OCI-LY1 (cell line): ENCODE measurements at regions not wholly inside any gene's neighbourhood (a gene's known extent, or its start where the extent isn't known, plus 50 kb on each side); places are given as distances from the start of the nearest gene placed in this dataset.

Experiments used
- H2AFZ ChIP-seq: fragments of 200-600 bp; sonication (generic), shearing (Covaris generic); 2 replicates; pipeline ENCODE4 v1.6.0; 2014; ENCODE audit warnings: antibody characterized with exemption, mild to moderate bottlenecking, low read length
- H3F3A ChIP-seq: fragments of 200-600 bp; sonication (generic), shearing (Covaris generic); 2 replicates; pipeline ENCODE4 v1.6.0; 2014; ENCODE audit warnings: mild to moderate bottlenecking, antibody characterized with exemption, low read length, moderate library complexity; ENCODE audit not compliant: insufficient read depth
- H3K27ac ChIP-seq: fragments of 200-600 bp; sonication (generic); 2 replicates; pipeline ENCODE4 v1.5.1; 2014; ENCODE audit warnings: low read length, mixed run types, mild to moderate bottlenecking, low read depth; ENCODE audit not compliant: poor library complexity, severe bottlenecking
- H3K27me3 ChIP-seq: fragments of 200-600 bp; sonication (generic); 2 replicates; pipeline ENCODE4 v1.6.0; 2014; ENCODE audit warnings: antibody characterized with exemption, mild to moderate bottlenecking, low read length, moderate library complexity; ENCODE audit not compliant: insufficient read depth
- H3K36me3 ChIP-seq: fragments of 200-600 bp; sonication (generic); 2 replicates; pipeline ENCODE4 v1.6.1; 2014; ENCODE audit warnings: mild to moderate bottlenecking, antibody characterized with exemption, low read length, moderate library complexity, mixed read lengths; ENCODE audit not compliant: insufficient read depth
- H3K4me1 ChIP-seq: fragments of 200-600 bp; sonication (generic); 2 replicates; pipeline ENCODE4 v1.5.1; 2014; ENCODE audit warnings: mild to moderate bottlenecking, low read length, moderate library complexity; ENCODE audit not compliant: insufficient read depth, severe bottlenecking
- H3K4me2 ChIP-seq: fragments of 200-600 bp; sonication (generic), shearing (Covaris generic); 2 replicates; pipeline ENCODE4 v1.6.1; 2014; ENCODE audit warnings: low read length
- H3K4me3 ChIP-seq: fragments of 200-600 bp; sonication (generic); 2 replicates; pipeline ENCODE4 v1.5.1; 2014; ENCODE audit warnings: low read length, low read depth, mild to moderate bottlenecking, mixed read lengths; ENCODE audit not compliant: poor library complexity, severe bottlenecking
- H3K79me2 ChIP-seq: fragments of 200-600 bp; shearing (Covaris generic); 2 replicates; pipeline ENCODE4 v1.6.1; 2016; ENCODE audit warnings: mixed run types, low read length, mixed read lengths; ENCODE audit not compliant: insufficient read depth
- H3K9ac ChIP-seq: fragments of 200-600 bp; sonication (generic), shearing (Covaris generic); 2 replicates; pipeline ENCODE4 v1.6.1; 2014; ENCODE audit warnings: mild to moderate bottlenecking, low read length, mixed read lengths
- H3K9me2 ChIP-seq: fragments of 200-600 bp; sonication (generic), shearing (Covaris generic); 2 replicates; pipeline ENCODE4 v1.6.1; 2014; ENCODE audit warnings: low read depth, mild to moderate bottlenecking, low read length, mixed read lengths
- H3K9me3 ChIP-seq: fragments of 200-600 bp; shearing (Covaris generic); 2 replicates; pipeline ENCODE4 v1.6.1; 2014; ENCODE audit warnings: low read length, mixed read lengths
- H4K20me1 ChIP-seq: fragments of 200-600 bp; sonication (generic), shearing (Covaris generic); 2 replicates; pipeline ENCODE4 v1.6.0; 2016; ENCODE audit warnings: mild to moderate bottlenecking, low read length; ENCODE audit not compliant: insufficient read depth
- EZH2 ChIP-seq: fragments of 200-600 bp; sonication (generic), shearing (Covaris generic); IDR thresholded peaks from 2 replicates; pipeline ENCODE4 v1.8.0; 2017; ENCODE audit warnings: borderline replicate concordance, mixed run types, mild to moderate bottlenecking, antibody characterized with exemption, low read length, moderate library complexity, mixed read lengths
- TF ChIP-seq, protein P1 (sequence below): fragments of 200-600 bp; sonication (generic), shearing (Covaris generic); IDR thresholded peaks from 2 replicates; pipeline ENCODE4 v1.5.1; 2017; ENCODE audit warnings: mild to moderate bottlenecking, antibody characterized with exemption, low read length, moderate library complexity, mixed read lengths

GRCh38 chr6:111951497-111952085, 78.3 kb upstream of the FYN start:
- H2AFZ ChIP-seq: no peak overlapping the region
- no peaks in the 10 kb centered on the region for H3K79me2 ChIP-seq
- no peak overlapping the region for H3K9ac ChIP-seq
- H3K27me3 ChIP-seq: peaks cover 6% of the 10 kb centered on the region; the same call in 1 of the 2 replicates
- TF ChIP-seq, protein P1, sequence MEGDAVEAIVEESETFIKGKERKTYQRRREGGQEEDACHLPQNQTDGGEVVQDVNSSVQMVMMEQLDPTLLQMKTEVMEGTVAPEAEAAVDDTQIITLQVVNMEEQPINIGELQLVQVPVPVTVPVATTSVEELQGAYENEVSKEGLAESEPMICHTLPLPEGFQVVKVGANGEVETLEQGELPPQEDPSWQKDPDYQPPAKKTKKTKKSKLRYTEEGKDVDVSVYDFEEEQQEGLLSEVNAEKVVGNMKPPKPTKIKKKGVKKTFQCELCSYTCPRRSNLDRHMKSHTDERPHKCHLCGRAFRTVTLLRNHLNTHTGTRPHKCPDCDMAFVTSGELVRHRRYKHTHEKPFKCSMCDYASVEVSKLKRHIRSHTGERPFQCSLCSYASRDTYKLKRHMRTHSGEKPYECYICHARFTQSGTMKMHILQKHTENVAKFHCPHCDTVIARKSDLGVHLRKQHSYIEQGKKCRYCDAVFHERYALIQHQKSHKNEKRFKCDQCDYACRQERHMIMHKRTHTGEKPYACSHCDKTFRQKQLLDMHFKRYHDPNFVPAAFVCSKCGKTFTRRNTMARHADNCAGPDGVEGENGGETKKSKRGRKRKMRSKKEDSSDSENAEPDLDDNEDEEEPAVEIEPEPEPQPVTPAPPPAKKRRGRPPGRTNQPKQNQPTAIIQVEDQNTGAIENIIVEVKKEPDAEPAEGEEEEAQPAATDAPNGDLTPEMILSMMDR: no peak
- no peak for TF ChIP-seq EZH2
- H3F3A ChIP-seq: no peaks in the 10 kb centered on the region
- H3K27ac ChIP-seq: no peak overlapping the region
- no peak overlapping the region for H3K4me2 ChIP-seq
- no peaks in the 10 kb centered on the region for H3K9me2 ChIP-seq
- H3K9me3 ChIP-seq: no peaks in the 10 kb centered on the region
- no peaks in the 10 kb centered on the region for H3K4me1 ChIP-seq
- no peak overlapping the region for H3K4me3 ChIP-seq
- no peaks in the 10 kb centered on the region for H4K20me1 ChIP-seq
- H3K36me3 ChIP-seq: no peaks in the 10 kb centered on the region

DNA sequence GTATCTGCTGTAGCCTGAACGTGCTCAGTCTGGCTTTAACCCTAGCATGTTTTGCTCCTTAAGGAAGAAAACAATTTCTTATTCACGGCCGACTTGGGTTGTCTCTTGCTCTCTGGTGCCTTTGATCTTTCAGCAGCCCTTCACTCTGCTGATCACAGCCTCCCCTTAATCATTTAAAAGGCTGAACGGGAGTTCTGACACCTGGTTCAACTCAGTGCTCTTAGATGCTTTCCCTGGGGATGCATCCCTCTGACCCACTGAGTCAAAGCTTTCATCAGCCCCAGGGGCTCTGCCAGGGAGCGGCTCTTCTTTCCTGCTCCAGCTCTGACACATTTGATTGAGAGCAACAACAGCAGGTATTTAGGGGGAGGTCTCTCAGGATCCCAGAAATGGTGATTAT, 79.0 kb upstream of the FYN start:
- Histone ChIP-seq H3K9ac (no peak overlapping the region), H3K4me3 (no peak overlapping the region), H3K27me3 (peaks cover 6% of the 10 kb centered on the region; the same call in 1 of the 2 replicates), H3K9me2 (no peaks in the 10 kb centered on the region), H2AFZ (no peak overlapping the region), H3K9me3 (no peaks in the 10 kb centered on the region), H4K20me1 (no peaks in the 10 kb centered on the region), H3F3A (no peaks in the 10 kb centered on the region), H3K79me2 (no peaks in the 10 kb centered on the region), H3K27ac (no peak overlapping the region), H3K4me1 (no peaks in the 10 kb centered on the region), H3K4me2 (no peak overlapping the region), H3K36me3 (no peaks in the 10 kb centered on the region)
- TF ChIP-seq EZH2: no peak
- TF ChIP-seq, protein P1: no peak

DNA sequence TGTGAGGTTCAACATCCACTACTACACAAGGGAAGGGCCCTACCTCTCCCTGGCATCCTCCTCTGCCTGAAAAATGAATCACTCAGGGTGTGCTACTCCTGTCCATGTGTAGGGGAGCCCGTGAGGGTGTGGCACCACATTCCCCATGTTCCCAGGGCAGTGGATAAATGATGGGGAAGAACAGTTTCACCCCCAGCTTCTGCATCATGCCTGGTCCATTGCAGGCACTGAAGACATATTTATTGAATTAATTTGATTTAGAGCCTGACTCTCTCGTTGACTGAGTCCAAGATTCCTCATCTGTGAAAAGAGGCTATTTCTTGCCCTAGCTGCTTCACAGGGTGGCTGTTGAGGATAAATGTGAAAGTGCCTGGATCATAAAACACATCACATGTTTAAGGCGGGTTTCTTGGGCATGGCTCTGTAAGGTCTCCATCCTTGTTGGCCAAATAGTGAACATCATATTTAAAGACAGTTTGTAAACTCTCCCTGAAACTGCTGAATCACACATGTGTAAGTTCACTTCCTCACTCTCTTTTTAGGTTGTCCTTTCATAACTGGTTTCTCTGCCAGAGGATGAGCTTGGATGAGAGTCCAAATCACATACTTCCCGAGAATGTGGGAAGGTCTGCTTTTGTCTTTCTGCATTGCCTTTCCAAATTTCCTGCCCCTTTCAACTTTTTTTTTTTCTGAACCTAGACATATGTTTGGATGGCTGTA, 79.7 kb upstream of the FYN start:
- H3K9me3 ChIP-seq: no peaks in the 10 kb centered on the region
- H3K36me3 ChIP-seq: no peaks in the 10 kb centered on the region
- no peak overlapping the region for H3K4me3 ChIP-seq
- no peaks in the 10 kb centered on the region for H3K9me2 ChIP-seq
- no peaks in the 10 kb centered on the region for H3K4me1 ChIP-seq
- H4K20me1 ChIP-seq: no peaks in the 10 kb centered on the region
- H3K4me2 ChIP-seq: no peak overlapping the region
- no peaks in the 10 kb centered on the region for H3K79me2 ChIP-seq
- H2AFZ ChIP-seq: no peak overlapping the region
- H3K27ac ChIP-seq: no peak overlapping the region
- peaks cover 6% of the 10 kb centered on the region; the same call in 1 of the 2 replicates for H3K27me3 ChIP-seq
- no peak for TF ChIP-seq EZH2
- TF ChIP-seq, protein P1: no peak
- no peaks in the 10 kb centered on the region for H3F3A ChIP-seq
- no peak overlapping the region for H3K9ac ChIP-seq
